HG03135 (cell line): ENCODE measurements at regions not wholly inside any gene's neighbourhood (a gene's known extent, or its start where the extent isn't known, plus 50 kb on each side); places are given as distances from the start of the nearest gene placed in this dataset.

Source experiments
- ATAC-seq: cut with Tn5 transposase; IDR thresholded peaks from one replicate; pipeline ENCODE4 v1.9.1; 2021; ENCODE audit warnings: mild to moderate bottlenecking, moderate library complexity; ENCODE audit not compliant: unreplicated experiment

DNA sequence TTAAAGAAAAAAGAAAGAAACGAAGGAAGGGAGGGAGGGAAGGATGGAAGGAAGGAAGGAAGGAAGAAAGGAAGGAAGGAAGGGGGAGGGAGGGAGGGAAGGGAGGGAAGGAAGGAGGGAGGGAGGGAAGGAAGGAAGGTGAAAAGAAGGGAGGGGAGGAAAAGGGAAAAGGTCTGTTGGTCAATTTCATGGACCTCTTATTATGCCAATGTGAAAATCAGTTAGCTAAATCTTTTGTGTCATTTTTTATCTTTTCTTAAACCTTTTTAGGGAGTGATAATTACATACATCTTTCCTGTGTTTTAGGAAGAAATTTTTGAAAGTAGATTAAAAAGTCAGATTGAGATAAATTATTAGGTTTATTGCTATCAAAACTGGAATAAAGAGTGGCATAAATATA is 670.2 kb upstream of the CITED2 start:
- no peak for ATAC-seq

DNA sequence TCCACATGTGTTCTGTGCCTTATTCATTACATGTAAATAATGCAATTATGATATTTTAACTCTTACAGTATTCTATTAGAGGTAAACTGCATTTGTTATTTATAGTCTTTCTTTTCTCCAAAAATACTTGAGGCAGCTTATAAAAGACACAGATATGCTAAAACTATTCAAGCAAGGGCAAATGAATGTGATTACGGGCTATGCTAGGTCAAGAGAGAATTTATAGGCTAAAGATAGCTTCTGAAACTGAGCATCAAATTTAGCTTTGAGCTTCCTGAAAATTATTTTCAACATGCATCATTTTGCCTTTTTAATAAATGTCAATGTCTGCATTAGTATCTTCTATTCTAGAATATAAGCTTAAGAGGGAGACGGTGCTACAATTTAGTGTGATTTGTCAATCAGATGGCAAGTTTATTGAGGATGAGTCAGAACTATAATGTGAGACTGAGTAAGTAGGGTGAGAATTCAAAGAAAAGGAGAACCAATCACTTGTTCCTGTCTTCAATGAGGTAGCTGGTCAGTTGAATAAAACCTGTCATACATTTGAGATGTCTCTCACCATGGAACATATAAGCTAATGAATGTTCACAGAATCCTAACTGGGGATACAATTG is 669.4 kb upstream of the CITED2 start:
- no peak for ATAC-seq

DNA sequence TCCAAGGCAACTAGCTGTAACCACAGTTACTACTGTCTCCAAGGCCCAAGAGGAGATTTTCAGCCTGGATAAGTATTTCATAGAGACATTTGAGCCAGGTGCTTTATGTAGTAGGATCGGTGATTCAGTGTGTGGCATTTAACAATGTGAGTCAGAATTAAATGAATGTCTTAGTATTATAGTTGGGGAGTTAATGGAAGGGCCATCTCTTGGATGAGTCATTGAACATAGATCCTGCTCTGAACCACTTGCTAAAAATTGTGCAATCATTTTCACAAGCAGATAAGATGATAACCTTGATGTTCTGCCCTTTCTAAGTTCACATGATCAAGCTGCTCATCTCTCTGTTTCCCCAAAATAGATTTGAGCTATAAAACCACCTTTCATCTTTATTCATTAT is 668.9 kb upstream of the CITED2 start:
- no peak for ATAC-seq

DNA sequence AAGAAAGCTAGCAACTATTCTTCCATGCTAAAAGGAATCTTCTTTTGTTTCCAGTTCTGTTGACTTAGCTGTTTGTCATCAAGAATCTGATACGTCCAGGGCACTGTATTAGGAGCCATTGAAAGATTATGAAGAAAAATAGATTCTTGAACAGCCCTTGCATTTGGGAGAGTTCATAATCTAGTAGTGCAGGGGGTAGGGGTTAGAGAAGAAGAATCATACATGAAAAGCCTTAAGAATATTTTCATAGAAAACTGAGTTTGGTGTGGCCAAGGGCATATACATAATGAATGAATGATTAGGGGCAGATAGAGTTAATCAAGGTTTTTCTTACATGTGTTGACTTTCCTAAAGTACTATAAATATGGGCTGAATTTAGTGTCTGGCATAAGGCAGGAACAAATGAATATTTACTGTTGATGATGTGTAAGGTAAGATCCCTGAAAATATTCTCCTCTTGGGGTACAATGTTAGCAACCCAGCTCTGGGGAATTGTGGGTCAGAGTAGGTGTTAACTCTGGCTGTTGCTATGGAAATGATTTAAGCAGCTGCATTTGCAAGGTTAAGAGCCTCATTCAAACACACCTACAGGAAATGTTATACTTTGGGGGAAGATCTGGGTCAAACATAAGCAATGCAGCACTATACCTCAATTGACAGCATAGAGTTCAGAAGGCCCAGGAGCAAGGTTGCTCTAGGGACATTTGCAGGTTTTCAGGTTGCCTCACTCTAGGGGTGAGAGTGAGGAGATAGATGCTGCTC is 667.3 kb upstream of the CITED2 start:
- no peak for ATAC-seq

GRCh38 chr6:140041056-140041455 is 666.6 kb upstream of the CITED2 start:
- ATAC-seq = no peak

DNA sequence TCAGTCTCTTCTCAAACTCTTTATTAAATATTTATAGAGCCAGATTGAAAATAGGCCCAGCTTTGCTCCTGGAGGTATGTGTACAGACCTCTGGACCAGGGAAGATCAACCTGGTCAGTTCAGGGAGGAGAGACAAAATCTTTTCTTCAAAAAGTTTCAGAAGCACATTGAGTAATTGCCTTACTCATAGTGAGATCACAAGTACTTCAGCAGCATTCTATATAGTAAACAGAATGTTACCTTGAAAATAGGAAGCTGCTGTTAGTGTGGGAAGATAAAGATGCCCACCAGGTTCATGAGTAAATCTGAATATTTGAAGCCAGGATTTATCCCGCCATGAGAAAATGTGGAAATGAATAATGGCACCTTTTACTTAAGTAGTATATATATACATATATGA is 665.9 kb upstream of the CITED2 start:
- ATAC-seq = no peak

- no peak for ATAC-seq
These were observed 664.9 kb upstream of the CITED2 start for GRCh38 chr6:140039364-140039763.

GRCh38 chr6:140036196-140036595 is 661.7 kb upstream of the CITED2 start:
- ATAC-seq = no peak

- ATAC-seq = no peak
These were observed 657.7 kb upstream of the CITED2 start for GRCh38 chr6:140032189-140032588.

- no peak for ATAC-seq
These were observed 655.1 kb upstream of the CITED2 start for GRCh38 chr6:140029551-140029950.

GRCh38 chr6:140027219-140027618 is 652.8 kb upstream of the CITED2 start:
- no peak for ATAC-seq

- ATAC-seq = no peak
These were observed 652.1 kb upstream of the CITED2 start for GRCh38 chr6:140026546-140026945.

GRCh38 chr6:140025171-140025570 is 650.7 kb upstream of the CITED2 start:
- no peak for ATAC-seq

DNA sequence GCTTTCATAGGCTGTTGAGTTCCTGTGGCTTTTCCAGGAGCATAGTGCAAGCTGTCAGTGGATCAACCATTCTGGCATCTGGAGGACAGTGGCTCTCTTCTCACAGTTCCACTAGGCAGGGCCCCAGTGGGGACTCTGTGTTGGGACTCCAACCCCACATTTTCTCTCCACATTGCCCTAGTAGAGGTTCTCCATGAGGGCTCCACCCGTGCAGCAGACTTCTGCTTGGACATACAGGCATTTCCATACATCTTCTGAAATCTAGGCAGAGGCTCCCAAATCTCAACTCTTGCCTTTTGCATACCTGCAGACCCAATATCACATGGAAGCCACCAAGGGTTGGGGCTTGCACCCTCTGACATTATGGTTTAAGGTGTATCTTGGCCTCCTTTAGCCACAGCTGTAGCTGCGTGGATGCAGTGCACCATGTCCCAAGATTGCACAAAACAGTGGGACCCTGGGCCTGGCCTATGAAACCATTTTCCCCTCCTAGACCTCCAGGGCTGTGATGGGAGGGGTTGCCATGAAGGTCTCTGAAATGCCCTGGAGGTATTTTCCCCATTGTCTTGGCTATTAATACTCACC is 645.9 kb upstream of the CITED2 start:
- ATAC-seq = no peak

DNA sequence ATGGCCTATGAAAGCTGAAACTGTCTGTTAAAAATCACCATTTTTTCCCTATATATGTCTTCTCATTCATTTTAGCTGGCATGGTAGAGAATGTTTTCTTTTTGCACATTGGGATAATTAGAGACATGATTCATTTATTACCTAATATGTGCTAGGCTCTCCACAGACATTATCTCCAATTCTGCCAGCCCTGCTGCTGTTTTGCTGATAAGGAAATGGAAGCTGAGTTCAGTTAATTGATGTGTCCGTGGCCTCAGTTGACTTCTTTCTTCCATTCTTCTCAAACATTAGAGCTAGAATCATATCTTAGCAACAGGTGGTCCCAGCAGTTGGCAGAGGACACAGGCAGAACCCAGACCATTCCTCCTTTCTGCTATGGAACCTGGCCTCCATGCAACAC is 644.1 kb upstream of the CITED2 start:
- no peak for ATAC-seq

GRCh38 chr6:140017470-140017869 is 643.0 kb upstream of the CITED2 start:
- no peak for ATAC-seq

- no peak for ATAC-seq
These were observed 637.7 kb upstream of the CITED2 start for GRCh38 chr6:140012150-140012549.

DNA sequence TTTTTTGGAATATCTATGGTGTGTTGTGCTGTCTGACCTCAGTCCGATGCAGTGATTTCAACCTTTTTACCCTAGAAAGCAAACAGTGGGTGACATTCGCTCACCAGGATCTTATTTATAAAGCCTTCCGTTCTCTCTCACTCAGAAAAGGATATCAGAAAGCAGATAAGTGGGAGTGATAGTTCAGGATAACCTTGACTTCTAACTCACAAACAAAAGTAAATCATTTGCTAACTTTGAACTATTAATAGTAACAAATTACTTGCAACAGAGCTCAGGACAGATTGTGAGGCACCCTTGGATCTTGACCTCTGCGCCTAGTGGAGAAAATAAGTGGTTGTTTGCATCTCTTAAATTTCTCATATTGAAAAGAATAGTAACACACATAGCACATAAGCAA is 637.1 kb upstream of the CITED2 start:
- no peak for ATAC-seq

DNA sequence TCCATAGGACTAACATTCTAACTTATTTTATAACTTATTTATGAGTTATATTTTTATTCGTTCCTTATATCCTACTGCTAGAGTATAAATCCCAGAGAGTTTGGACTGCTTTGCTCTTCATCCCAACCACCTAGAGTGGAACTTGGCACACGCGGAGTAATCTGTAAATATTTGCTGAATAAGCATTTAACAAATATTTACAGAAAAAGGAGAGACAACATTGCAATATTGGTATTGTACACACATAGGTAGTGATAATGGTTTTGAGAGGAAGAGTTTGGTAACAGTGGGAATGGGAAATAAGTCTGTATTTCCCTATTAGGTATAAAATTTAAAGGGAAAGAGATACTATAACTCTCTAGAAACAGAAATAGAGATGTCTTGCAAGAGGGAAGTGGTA is 634.8 kb upstream of the CITED2 start:
- no peak for ATAC-seq

- ATAC-seq = no peak
These were observed 633.1 kb upstream of the CITED2 start for GRCh38 chr6:140007525-140007924.

- no peak for ATAC-seq
These were observed 628.8 kb upstream of the CITED2 start for GRCh38 chr6:140003217-140003616.

GRCh38 chr6:140002396-140003022 is 628.1 kb upstream of the CITED2 start:
- ATAC-seq = no peak
